Uterus (tissue), 3 donors: ENCODE measurements at regions not wholly inside any gene's neighbourhood (a gene's known extent, or its start where the extent isn't known, plus 50 kb on each side); places are given as distances from the start of the nearest gene placed in this dataset.

Experiments
- DNase-seq, 2 donors: peaks; one replicate each; pipeline ENCODE4 v3.0.0-alpha.2; 2019 to 2020
- H3K27ac ChIP-seq, 2 donors: fragments of 200-600 bp; sonication (generic); 1 replicate in 1 of 2; 2 replicates in 1 of 2; pipeline ENCODE4 v1.5.1; 2016 to 2018
- H3K27me3 ChIP-seq, 2 donors: fragments of 200-600 bp; sonication (generic); one replicate each; pipeline ENCODE4 v1.5.1; 2018 to 2019; ENCODE audit warnings: control low read depth in 1 of 2
- H3K36me3 ChIP-seq, 2 donors: fragments of 200-600 bp; sonication (generic); one replicate each; pipeline ENCODE4 v1.5.1; 2019; ENCODE audit warnings: control low read depth in 1 of 2
- H3K4me1 ChIP-seq, 2 donors: fragments of 200-600 bp; sonication (generic); one replicate each; pipeline ENCODE4 v1.5.1; 2018 to 2019; ENCODE audit warnings: control low read depth in 1 of 2
- H3K4me3 ChIP-seq, 2 donors: fragments of 200-600 bp; sonication (generic); 1 replicate in 1 of 2; 2 replicates in 1 of 2; pipeline ENCODE4 v1.5.1; 2018 to 2019; ENCODE audit warnings: mild to moderate bottlenecking in 1 of 2
- H3K9me3 ChIP-seq, 2 donors: fragments of 200-600 bp; sonication (generic); one replicate each; pipeline ENCODE4 v1.5.1; 2019; ENCODE audit warnings: control low read depth in 1 of 2
- POLR2A ChIP-seq, 2 donors: fragments of 450-650 bp; IDR thresholded peaks; one replicate each; pipeline ENCODE4 v1.6.1; 2016; ENCODE audit warnings: antibody characterized with exemption in 2 of 2, mild to moderate bottlenecking in 1 of 2, moderate library complexity in 1 of 2
- intact Hi-C: fragments of 100-400 bp; cut with DNase I; formaldehyde crosslinking; loops from one replicate; pipeline ENCODE4 v1.15.1; 2023; ENCODE audit warnings: low total_unique reads
- TF ChIP-seq, protein P1 (sequence below), 4 experiments: fragments of 200-600 bp in 2 of 4; fragments of 450-650 bp in 2 of 4; sonication (generic) in 2 of 4; IDR thresholded peaks; one replicate each; pipeline ENCODE4 v1.5.1; 2016 to 2019; ENCODE audit warnings: antibody characterized with exemption in 4 of 4, mild to moderate bottlenecking in 2 of 4, moderate library complexity in 1 of 4
- donor health status: DM: yes; HTN: yes; CAD: no.

DNA sequence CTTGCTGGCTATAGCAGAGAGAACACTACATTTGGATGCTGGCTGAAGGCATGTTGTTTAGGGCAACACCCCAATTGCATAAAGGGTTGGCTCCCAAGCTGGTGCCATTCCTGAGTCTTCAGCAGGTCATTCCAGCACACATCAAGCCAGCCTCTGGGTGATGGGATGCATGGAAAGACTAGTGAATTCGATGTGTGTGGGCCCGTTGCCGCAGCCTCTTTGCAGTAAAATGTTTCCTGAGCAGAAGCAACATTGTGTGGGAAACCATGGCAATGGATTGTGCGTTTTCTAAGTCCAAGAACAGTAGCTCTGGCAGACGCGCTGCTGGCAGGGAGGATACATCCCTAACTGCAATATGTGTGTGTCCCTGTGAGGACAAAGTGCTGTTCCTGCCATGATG, 142.4 kb upstream of the SLC24A3 start:
- Histone ChIP-seq H3K36me3 (no peaks in the 10 kb centered on the region), H3K27me3 (no peaks in the 10 kb centered on the region), H3K4me3 (no peak overlapping the region), H3K9me3 (no peaks in the 10 kb centered on the region), H3K27ac (no peak overlapping the region), H3K4me1 (no peaks in the 10 kb centered on the region)
- no peak for TF ChIP-seq POLR2A (IDR thresholded peaks at IDR 0.05)
- TF ChIP-seq, protein P1, sequence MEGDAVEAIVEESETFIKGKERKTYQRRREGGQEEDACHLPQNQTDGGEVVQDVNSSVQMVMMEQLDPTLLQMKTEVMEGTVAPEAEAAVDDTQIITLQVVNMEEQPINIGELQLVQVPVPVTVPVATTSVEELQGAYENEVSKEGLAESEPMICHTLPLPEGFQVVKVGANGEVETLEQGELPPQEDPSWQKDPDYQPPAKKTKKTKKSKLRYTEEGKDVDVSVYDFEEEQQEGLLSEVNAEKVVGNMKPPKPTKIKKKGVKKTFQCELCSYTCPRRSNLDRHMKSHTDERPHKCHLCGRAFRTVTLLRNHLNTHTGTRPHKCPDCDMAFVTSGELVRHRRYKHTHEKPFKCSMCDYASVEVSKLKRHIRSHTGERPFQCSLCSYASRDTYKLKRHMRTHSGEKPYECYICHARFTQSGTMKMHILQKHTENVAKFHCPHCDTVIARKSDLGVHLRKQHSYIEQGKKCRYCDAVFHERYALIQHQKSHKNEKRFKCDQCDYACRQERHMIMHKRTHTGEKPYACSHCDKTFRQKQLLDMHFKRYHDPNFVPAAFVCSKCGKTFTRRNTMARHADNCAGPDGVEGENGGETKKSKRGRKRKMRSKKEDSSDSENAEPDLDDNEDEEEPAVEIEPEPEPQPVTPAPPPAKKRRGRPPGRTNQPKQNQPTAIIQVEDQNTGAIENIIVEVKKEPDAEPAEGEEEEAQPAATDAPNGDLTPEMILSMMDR (IDR thresholded peaks at IDR 0.05) = no peak
- DNase-seq = no peak
- intact Hi-C loops = no loop called here

DNA sequence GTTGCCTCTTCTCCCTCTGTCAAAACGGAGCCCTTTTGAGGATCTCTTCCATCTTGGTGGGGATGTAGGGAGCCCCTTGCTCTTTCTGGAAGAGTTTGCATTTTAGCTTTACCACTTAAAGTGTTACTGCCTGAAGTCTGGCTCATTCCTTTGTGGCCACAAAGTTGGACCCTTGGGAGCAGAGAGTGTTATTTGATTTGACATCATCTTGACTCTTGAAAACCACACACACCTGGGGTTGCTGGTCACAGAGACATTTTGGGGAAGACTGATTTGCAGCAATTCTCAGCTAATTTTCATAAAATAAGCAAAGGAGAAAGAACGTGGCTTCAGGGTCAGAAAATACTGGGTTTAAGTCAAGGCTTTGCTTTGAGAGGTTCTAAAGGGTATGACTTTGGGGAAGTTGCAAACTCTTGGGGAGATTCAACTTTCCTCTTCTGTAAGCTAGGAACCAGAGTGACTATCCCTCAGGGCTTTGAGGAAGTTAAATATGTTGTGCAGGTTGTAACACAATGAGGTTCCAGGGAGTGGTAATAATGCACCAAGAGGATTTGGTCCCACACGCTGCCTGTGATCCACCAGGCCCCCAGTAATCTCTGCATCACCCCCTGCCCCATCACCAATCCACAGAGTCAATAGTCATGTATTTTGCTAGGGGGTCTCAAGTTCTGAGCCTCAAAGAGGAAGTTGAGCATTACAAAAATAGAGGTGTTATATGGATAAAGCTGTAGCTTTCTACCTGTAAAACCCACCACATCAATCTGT, 141.6 kb upstream of the SLC24A3 start:
- DNase-seq = no peak
- intact Hi-C loops = no loop called here

GRCh38 chr20:19071446-19071725, 141.1 kb upstream of the SLC24A3 start:
- H3K27me3 ChIP-seq = no peaks in the 10 kb centered on the region
- no peaks in the 10 kb centered on the region for H3K36me3 ChIP-seq
- no peaks in the 10 kb centered on the region for H3K4me1 ChIP-seq
- TF ChIP-seq, protein P1 (IDR thresholded peaks at IDR 0.05) = no peak
- TF ChIP-seq POLR2A (IDR thresholded peaks at IDR 0.05) = no peak
- H3K9me3 ChIP-seq = no peaks in the 10 kb centered on the region
- intact Hi-C loops = no loop called here
- H3K27ac ChIP-seq = no peak overlapping the region
- no peak overlapping the region for H3K4me3 ChIP-seq
- no peak for DNase-seq

More for the DNA sequence above, 141.6 kb upstream of the SLC24A3 start:
- H3K4me1 ChIP-seq = no peaks in the 10 kb centered on the region
- H3K27me3 ChIP-seq = no peaks in the 10 kb centered on the region
- TF ChIP-seq, protein P1 (IDR thresholded peaks at IDR 0.05) = no peak
- TF ChIP-seq POLR2A (IDR thresholded peaks at IDR 0.05) = no peak
- H3K27ac ChIP-seq = no peak overlapping the region
- H3K36me3 ChIP-seq = no peaks in the 10 kb centered on the region
- H3K9me3 ChIP-seq = no peaks in the 10 kb centered on the region
- H3K4me3 ChIP-seq = no peak overlapping the region

DNA sequence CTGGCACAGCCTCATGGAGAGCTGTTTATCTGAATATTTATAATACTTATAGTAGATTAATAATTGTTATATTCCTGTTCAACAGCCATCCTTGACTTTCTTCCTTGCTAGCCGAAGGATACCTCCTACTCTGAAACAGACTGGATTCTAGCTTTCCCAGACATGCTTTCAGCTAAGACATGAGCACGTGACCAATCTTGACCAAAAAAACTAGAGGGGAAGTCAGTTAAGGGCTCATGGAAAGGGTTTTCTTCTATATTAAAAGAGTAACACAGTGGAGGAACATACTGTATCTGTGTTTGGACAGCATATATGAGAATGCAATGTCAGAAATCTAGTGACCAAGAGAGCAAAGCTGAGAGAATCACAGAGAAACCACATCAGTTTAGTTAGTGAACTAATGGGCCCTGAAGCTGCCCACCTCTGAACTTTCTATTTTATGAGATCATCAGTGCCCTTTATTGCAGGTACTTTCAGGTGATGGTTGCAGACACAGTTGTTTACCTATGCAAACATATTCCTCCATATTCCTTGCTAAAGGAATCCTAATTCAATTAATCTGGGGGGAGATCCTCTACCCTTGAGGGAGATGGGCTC, 140.4 kb upstream of the SLC24A3 start:
- H3K27me3 ChIP-seq = no peaks in the 10 kb centered on the region
- no peaks in the 10 kb centered on the region for H3K4me1 ChIP-seq
- no peaks in the 10 kb centered on the region for H3K9me3 ChIP-seq
- H3K4me3 ChIP-seq = no peak overlapping the region
- H3K36me3 ChIP-seq = no peaks in the 10 kb centered on the region
- intact Hi-C loops = no loop called here
- no peak for DNase-seq
- TF ChIP-seq POLR2A (IDR thresholded peaks at IDR 0.05) = no peak
- TF ChIP-seq, protein P1 (IDR thresholded peaks at IDR 0.05) = no peak
- no peak overlapping the region for H3K27ac ChIP-seq

DNA sequence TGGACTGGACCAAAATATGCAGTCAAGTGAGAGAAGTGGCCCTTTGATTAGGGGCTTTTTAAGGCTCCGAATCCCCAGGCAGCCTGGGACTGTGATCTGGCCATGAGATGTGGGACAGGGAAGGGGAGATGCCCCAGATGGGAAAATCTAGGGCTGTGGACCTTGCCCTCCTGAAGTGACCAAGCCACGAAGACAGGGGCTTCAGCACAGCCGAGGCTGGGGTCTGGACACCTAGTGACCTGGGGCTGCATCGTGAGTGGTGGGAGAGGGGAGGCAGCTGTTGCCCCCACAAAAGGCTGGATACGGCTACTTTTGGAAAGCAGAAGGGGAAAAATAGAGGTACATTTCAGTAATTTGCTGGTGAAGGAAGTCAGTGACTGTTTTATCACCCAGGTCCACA, 139.5 kb upstream of the SLC24A3 start:
- no peak overlapping the region for H3K27ac ChIP-seq
- H3K4me3 ChIP-seq = no peak overlapping the region
- H3K36me3 ChIP-seq = no peaks in the 10 kb centered on the region
- no peaks in the 10 kb centered on the region for H3K4me1 ChIP-seq
- DNase-seq = no peak
- no peaks in the 10 kb centered on the region for H3K27me3 ChIP-seq
- intact Hi-C loops = no loop called here
- no peaks in the 10 kb centered on the region for H3K9me3 ChIP-seq
- TF ChIP-seq, protein P1 (IDR thresholded peaks at IDR 0.05) = no peak
- no peak for TF ChIP-seq POLR2A (IDR thresholded peaks at IDR 0.05)
